Mesothelial cell of epicardium (in vitro differentiated cells): ENCODE measurements at regions not wholly inside any gene's neighbourhood (a gene's known extent, or its start where the extent isn't known, plus 50 kb on each side); places are given as distances from the start of the nearest gene placed in this dataset.
"Not testable (repeated sequence)": the region's sequence is repeated elsewhere in the genome, so short reads cannot be mapped to it uniquely, and the experiment has no call there.

ENCODE experiments used
- DNase-seq, 2 experiments: peaks; one replicate each; pipeline ENCODE4 v3.0.0; 2021; ENCODE audit warnings: low spot score in 2 of 2; ENCODE audit not compliant: unreplicated experiment in 2 of 2
- H3K27ac Mint-ChIP-seq: 2 replicates; pipeline ENCODE4 v1.8.0; 2021; ENCODE audit warnings: mixed read lengths
- H3K27me3 Mint-ChIP-seq: 2 replicates; pipeline ENCODE4 v1.8.0; 2021; ENCODE audit warnings: low read depth, mixed read lengths
- H3K36me3 Mint-ChIP-seq: 2 replicates; pipeline ENCODE4 v1.8.0; 2021; ENCODE audit warnings: mixed read lengths
- H3K4me1 Mint-ChIP-seq: 2 replicates; pipeline ENCODE4 v1.8.0; 2021; ENCODE audit warnings: mixed read lengths
- H3K4me3 Mint-ChIP-seq: 2 replicates; pipeline ENCODE4 v1.8.0; 2021; ENCODE audit warnings: mild to moderate bottlenecking, moderate library complexity, mixed read lengths
- H3K9me3 Mint-ChIP-seq: 2 replicates; pipeline ENCODE4 v1.8.0; 2021; ENCODE audit warnings: mixed read lengths
- CTCF ChIP-seq: fragments of 200-600 bp; sonication (generic); IDR thresholded peaks from one replicate; pipeline ENCODE4 v1.5.0; 2021; ENCODE audit warnings: antibody characterized with exemption; ENCODE audit not compliant: unreplicated experiment

- no peak for DNase-seq
- peaks cover 13% of the 10 kb centered on the region for H3K4me1 Mint-ChIP-seq
- no peaks in the 10 kb centered on the region for H3K27me3 Mint-ChIP-seq
- no peak for TF ChIP-seq CTCF
- H3K36me3 Mint-ChIP-seq = no peaks in the 10 kb centered on the region
- H3K4me3 Mint-ChIP-seq = no peak overlapping the region
- H3K27ac Mint-ChIP-seq = no peak overlapping the region
- H3K9me3 Mint-ChIP-seq = peaks cover 19% of the 10 kb centered on the region
Observed at GRCh38 chr3:103511891-103512290, 1077.1 kb downstream of the ZPLD1 start.

GRCh38 chr3:103512595-103512994 lies 1077.8 kb downstream of the ZPLD1 start:
- no peak overlapping the region for H3K27ac Mint-ChIP-seq

GRCh38 chr3:103513003-103513402 lies 1078.2 kb downstream of the ZPLD1 start:
- no peaks in the 10 kb centered on the region for H3K27me3 Mint-ChIP-seq

More at GRCh38 chr3:103512595-103512994, 1077.8 kb downstream of the ZPLD1 start:
- DNase-seq = no peak
- no peaks in the 10 kb centered on the region for H3K36me3 Mint-ChIP-seq
- no peak overlapping the region for H3K4me3 Mint-ChIP-seq
- H3K27me3 Mint-ChIP-seq = no peaks in the 10 kb centered on the region
- peaks cover 13% of the 10 kb centered on the region for H3K4me1 Mint-ChIP-seq
- no peak for TF ChIP-seq CTCF
- peaks cover 19% of the 10 kb centered on the region for H3K9me3 Mint-ChIP-seq

GRCh38 chr3:103515116-103515515 lies 1080.3 kb downstream of the ZPLD1 start:
- peaks cover 12% of the 10 kb centered on the region for H3K4me1 Mint-ChIP-seq
- no peaks in the 10 kb centered on the region for H3K36me3 Mint-ChIP-seq
- H3K27ac Mint-ChIP-seq = no peak overlapping the region
- H3K9me3 Mint-ChIP-seq = peaks cover 37% of the 10 kb centered on the region
- no peak overlapping the region for H3K4me3 Mint-ChIP-seq
- no peak for DNase-seq
- H3K27me3 Mint-ChIP-seq = no peaks in the 10 kb centered on the region
- no peak for TF ChIP-seq CTCF

More at GRCh38 chr3:103513003-103513402, 1078.2 kb downstream of the ZPLD1 start:
- Mint-ChIP-seq H3K9me3 (peaks cover 23% of the 10 kb centered on the region), H3K36me3 (no peaks in the 10 kb centered on the region), H3K4me3 (no peak overlapping the region), H3K4me1 (peaks cover 13% of the 10 kb centered on the region), H3K27ac (no peak overlapping the region)
- no peak for DNase-seq
- TF ChIP-seq CTCF = no peak

GRCh38 chr3:103516950-103517349 lies 1082.1 kb downstream of the ZPLD1 start:
- DNase-seq = no peak
- H3K27ac Mint-ChIP-seq = no peak overlapping the region
- no peaks in the 10 kb centered on the region for H3K27me3 Mint-ChIP-seq
- no peak overlapping the region for H3K4me3 Mint-ChIP-seq
- peaks cover 54% of the 10 kb centered on the region for H3K9me3 Mint-ChIP-seq
- H3K4me1 Mint-ChIP-seq = peaks cover 2% of the 10 kb centered on the region
- no peak for TF ChIP-seq CTCF
- peaks cover 2% of the 10 kb centered on the region for H3K36me3 Mint-ChIP-seq

- H3K27ac Mint-ChIP-seq, H3K9me3 Mint-ChIP-seq, H3K4me3 Mint-ChIP-seq, H3K36me3 Mint-ChIP-seq, H3K4me1 Mint-ChIP-seq, H3K27me3 Mint-ChIP-seq, DNase-seq: not testable (repeated sequence)
Observed at GRCh38 chr3:103531327-103531726, 1096.5 kb downstream of the ZPLD1 start.
